ENCODE measurements at regions not wholly inside any gene's neighbourhood (a gene's known extent, or its start where the extent isn't known, plus 50 kb on each side); places are given as distances from the start of the nearest gene placed in this dataset.

DNA sequence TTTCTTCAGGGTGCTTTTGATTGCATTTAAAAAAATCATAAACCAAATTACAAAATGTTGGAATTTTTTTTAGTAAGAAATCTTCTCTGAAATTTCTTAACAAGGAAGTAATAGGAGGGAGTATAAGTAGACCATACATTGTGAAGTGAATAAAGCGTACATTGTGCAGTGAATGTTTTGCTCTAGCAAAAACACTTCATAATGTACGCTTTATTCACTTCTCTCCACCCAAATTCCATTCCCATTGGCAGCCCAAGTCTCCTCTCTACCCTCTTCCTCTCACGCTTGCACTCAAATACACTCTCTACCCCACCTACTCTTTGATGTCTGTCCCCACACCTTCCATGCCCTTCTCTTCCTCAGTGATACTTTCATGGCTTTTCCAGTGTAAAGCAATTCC, 241.0 kb downstream of the PPP1R3A start:
- ATAC-seq (ENCODE audit: insufficient read depth, low FRiP score): no peak
- H3K4me3 ChIP-seq: no peak overlapping the region
- DNase-seq: no peak
- no peaks in the 10 kb centered on the region for H3K27me3 ChIP-seq (ENCODE audit: control insufficient read depth in 3 of 3, insufficient read depth in 3 of 3, low read length in 2 of 3)
- H3K4me1 ChIP-seq (ENCODE audit: control insufficient read depth in 5 of 5, insufficient read depth in 5 of 5, low read length in 5 of 5): no peaks in the 10 kb centered on the region
- H3K27ac ChIP-seq (ENCODE audit: low read depth in 1 of 2, low read length in 1 of 2): no peak overlapping the region
- no peaks in the 10 kb centered on the region for H3K36me3 ChIP-seq (ENCODE audit: control insufficient read depth in 4 of 4, insufficient read depth in 4 of 4, low read length in 4 of 4)
- H3K9me3 ChIP-seq (ENCODE audit: control insufficient read depth in 4 of 4, insufficient read depth in 3 of 4, low read length in 3 of 4): no peaks in the 10 kb centered on the region
- TF ChIP-seq, protein P1, sequence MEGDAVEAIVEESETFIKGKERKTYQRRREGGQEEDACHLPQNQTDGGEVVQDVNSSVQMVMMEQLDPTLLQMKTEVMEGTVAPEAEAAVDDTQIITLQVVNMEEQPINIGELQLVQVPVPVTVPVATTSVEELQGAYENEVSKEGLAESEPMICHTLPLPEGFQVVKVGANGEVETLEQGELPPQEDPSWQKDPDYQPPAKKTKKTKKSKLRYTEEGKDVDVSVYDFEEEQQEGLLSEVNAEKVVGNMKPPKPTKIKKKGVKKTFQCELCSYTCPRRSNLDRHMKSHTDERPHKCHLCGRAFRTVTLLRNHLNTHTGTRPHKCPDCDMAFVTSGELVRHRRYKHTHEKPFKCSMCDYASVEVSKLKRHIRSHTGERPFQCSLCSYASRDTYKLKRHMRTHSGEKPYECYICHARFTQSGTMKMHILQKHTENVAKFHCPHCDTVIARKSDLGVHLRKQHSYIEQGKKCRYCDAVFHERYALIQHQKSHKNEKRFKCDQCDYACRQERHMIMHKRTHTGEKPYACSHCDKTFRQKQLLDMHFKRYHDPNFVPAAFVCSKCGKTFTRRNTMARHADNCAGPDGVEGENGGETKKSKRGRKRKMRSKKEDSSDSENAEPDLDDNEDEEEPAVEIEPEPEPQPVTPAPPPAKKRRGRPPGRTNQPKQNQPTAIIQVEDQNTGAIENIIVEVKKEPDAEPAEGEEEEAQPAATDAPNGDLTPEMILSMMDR (IDR thresholded peaks at IDR 0.05; ENCODE audit: control extremely low read depth, extremely low read depth): no peak
- WGBS, 2 donors: 72 to 73% methylated on average over 3 of the region's 3 CpGs
- H3K9ac ChIP-seq (ENCODE audit: insufficient read depth in 1 of 2, low read length in 2 of 2): no peak overlapping the region

DNA sequence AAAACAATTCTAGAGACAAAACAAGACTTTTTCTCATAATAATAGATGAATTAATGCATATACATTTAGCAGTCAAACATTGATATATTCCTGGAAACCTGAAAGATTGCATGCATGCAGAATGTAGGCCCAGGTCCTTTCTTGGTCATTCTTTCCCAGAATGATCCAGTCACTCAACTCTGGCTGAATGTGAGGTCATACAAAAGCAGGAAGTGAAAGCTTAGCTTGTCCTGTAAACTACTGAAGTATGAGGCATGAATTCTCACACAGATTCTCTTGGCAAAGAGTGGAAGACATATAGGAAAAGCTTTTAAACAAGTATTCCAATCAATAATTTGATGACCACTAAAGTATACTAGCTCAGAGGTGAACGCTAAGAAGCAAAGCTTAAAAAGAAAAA, 253.9 kb downstream of the PPP1R3A start:
- H3K36me3 ChIP-seq (ENCODE audit: control insufficient read depth in 4 of 4, insufficient read depth in 4 of 4, low read length in 4 of 4): no peaks in the 10 kb centered on the region
- ATAC-seq (ENCODE audit: insufficient read depth, low FRiP score) (no peak), DNase-seq (no peak)
- no peak overlapping the region for H3K27ac ChIP-seq (ENCODE audit: low read depth in 1 of 2, low read length in 1 of 2)
- WGBS, 2 donors: 84 to 90% methylated on average over 1 of the region's 1 CpG
- H3K9me3 ChIP-seq (ENCODE audit: control insufficient read depth in 4 of 4, insufficient read depth in 3 of 4, low read length in 3 of 4): no peaks in the 10 kb centered on the region
- no peak overlapping the region for H3K9ac ChIP-seq (ENCODE audit: insufficient read depth in 1 of 2, low read length in 2 of 2)
- H3K4me3 ChIP-seq: no peak overlapping the region
- TF ChIP-seq, protein P1 (IDR thresholded peaks at IDR 0.05; ENCODE audit: control extremely low read depth, extremely low read depth): no peak
- no peaks in the 10 kb centered on the region for H3K27me3 ChIP-seq (ENCODE audit: control insufficient read depth in 3 of 3, insufficient read depth in 3 of 3, low read length in 2 of 3)
- no peaks in the 10 kb centered on the region for H3K4me1 ChIP-seq (ENCODE audit: control insufficient read depth in 5 of 5, insufficient read depth in 5 of 5, low read length in 5 of 5)

DNA sequence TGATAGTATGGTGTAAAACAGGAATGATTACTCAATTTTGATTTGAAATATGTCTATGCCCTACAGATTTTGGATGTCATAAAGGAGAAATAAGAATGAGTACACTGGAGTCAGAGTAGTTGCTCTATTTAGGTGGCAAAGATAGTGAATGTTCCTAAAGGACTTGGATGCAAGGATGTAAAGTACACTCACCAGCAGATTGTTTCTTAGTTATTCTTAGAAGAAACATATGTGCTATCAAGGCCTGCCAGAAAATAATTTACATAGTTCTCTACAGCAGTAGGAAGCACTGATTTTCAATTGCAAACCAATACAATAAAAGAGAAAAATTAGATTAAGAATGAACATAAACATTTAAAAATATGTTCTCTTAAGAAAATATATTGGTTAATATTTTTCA, 259.4 kb downstream of the PPP1R3A start:
- TF ChIP-seq, protein P1 (IDR thresholded peaks at IDR 0.05; ENCODE audit: control extremely low read depth, extremely low read depth): no peak
- Histone ChIP-seq H3K27ac (ENCODE audit: low read depth in 1 of 2, low read length in 1 of 2) (no peak overlapping the region), H3K4me3 (no peak overlapping the region), H3K9ac (ENCODE audit: insufficient read depth in 1 of 2, low read length in 2 of 2) (no peak overlapping the region), H3K36me3 (ENCODE audit: control insufficient read depth in 4 of 4, insufficient read depth in 4 of 4, low read length in 4 of 4) (no peaks in the 10 kb centered on the region), H3K9me3 (ENCODE audit: control insufficient read depth in 4 of 4, insufficient read depth in 3 of 4, low read length in 3 of 4) (no peaks in the 10 kb centered on the region), H3K4me1 (ENCODE audit: control insufficient read depth in 5 of 5, insufficient read depth in 5 of 5, low read length in 5 of 5) (no peaks in the 10 kb centered on the region), H3K27me3 (ENCODE audit: control insufficient read depth in 3 of 3, insufficient read depth in 3 of 3, low read length in 2 of 3) (no peaks in the 10 kb centered on the region)
- DNase-seq: no peak
- no peak for ATAC-seq (ENCODE audit: insufficient read depth, low FRiP score)

DNA sequence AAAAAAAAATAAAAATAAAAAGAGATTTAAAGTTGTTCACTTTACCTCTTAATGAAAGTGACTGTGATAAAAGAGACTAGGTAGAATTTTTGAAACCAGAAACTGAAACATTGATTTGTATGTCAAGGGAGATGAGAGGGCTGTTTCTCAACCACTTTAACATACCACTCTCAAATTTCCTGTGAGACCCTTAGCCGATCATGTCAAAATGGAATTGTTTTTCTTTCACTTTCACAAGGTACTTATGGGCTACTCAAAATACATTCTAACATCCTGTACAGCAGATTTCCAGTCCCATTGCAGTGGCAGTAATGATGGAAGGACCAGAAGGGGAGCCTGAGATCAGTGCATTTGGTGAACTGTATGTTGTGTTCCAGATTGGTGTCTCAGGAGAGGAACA, 261.2 kb downstream of the PPP1R3A start:
- no peak overlapping the region for H3K27ac ChIP-seq (ENCODE audit: low read depth in 1 of 2, low read length in 1 of 2)
- DNase-seq: peak in 2 of 3 donors; percentile 0 to 25
- no peak overlapping the region for H3K4me3 ChIP-seq
- no peaks in the 10 kb centered on the region for H3K4me1 ChIP-seq (ENCODE audit: control insufficient read depth in 5 of 5, insufficient read depth in 5 of 5, low read length in 5 of 5)
- ATAC-seq (ENCODE audit: insufficient read depth, low FRiP score): no peak
- WGBS, 2 donors: 12 to 17% methylated on average over 1 of the region's 1 CpG
- no peak overlapping the region for H3K9ac ChIP-seq (ENCODE audit: insufficient read depth in 1 of 2, low read length in 2 of 2)
- no peaks in the 10 kb centered on the region for H3K9me3 ChIP-seq (ENCODE audit: control insufficient read depth in 4 of 4, insufficient read depth in 3 of 4, low read length in 3 of 4)
- TF ChIP-seq, protein P1 (IDR thresholded peaks at IDR 0.05; ENCODE audit: control extremely low read depth, extremely low read depth): no peak
- H3K36me3 ChIP-seq (ENCODE audit: control insufficient read depth in 4 of 4, insufficient read depth in 4 of 4, low read length in 4 of 4): no peaks in the 10 kb centered on the region
- H3K27me3 ChIP-seq (ENCODE audit: control insufficient read depth in 3 of 3, insufficient read depth in 3 of 3, low read length in 2 of 3): no peaks in the 10 kb centered on the region
